ENCODE measurements at regions not wholly inside any gene's neighbourhood (a gene's known extent, or its start where the extent isn't known, plus 50 kb on each side); places are given as distances from the start of the nearest gene placed in this dataset.

- TF ChIP-seq REST (IDR thresholded peaks at IDR 0.05) (no peak), CTCF (IDR thresholded peaks at IDR 0.05; ENCODE audit: low read depth, low read length, missing input control) (no peak), ATF3 (IDR thresholded peaks at IDR 0.05) (no peak), EGR1 (IDR thresholded peaks at IDR 0.05; ENCODE audit: low read depth in 2 of 2) (no peak), ZBTB33 (IDR thresholded peaks at IDR 0.05) (no peak), RAD21 (IDR thresholded peaks at IDR 0.05) (no peak), YY1 (IDR thresholded peaks at IDR 0.05) (no peak)
Observed at GRCh38 chr13:63999614-64000305, 2584.1 kb upstream of the PCDH20 start.

All from liver (tissue), 3 donors.